GM20000 (cell line): ENCODE measurements at regions not wholly inside any gene's neighbourhood (a gene's known extent, or its start where the extent isn't known, plus 50 kb on each side); places are given as distances from the start of the nearest gene placed in this dataset.

ENCODE experiments used
- DNase-seq: peaks from one replicate; pipeline ENCODE4 v3.0.0; 2012; ENCODE audit warnings: low spot score
- TF ChIP-seq, protein P1 (sequence below): IDR thresholded peaks from 2 replicates; pipeline ENCODE4 v1.5.1; 2012; ENCODE audit warnings: mild to moderate bottlenecking, control low read depth; ENCODE audit errors: extremely low read depth, missing control alignments

DNA sequence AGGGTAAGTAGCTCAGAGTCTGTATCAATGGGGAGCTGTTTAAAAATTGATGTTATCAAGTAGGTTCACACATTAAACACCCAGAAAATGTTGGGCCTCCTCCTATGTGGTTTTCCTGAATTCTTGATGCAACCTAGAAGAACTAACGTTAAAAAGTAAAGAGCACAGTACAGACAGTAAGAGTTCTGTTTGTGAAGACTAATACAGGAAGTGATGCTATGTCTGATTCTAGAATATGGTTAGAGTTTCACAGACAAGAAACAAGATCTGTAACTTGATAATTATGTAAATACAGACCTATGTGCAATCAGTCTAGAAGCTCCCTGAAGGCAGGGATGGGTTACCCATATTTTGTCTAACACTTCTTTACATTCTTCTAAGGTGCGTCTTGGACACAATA is 214.9 kb upstream of the BTG1 start:
- DNase-seq: no peak
- TF ChIP-seq, protein P1, sequence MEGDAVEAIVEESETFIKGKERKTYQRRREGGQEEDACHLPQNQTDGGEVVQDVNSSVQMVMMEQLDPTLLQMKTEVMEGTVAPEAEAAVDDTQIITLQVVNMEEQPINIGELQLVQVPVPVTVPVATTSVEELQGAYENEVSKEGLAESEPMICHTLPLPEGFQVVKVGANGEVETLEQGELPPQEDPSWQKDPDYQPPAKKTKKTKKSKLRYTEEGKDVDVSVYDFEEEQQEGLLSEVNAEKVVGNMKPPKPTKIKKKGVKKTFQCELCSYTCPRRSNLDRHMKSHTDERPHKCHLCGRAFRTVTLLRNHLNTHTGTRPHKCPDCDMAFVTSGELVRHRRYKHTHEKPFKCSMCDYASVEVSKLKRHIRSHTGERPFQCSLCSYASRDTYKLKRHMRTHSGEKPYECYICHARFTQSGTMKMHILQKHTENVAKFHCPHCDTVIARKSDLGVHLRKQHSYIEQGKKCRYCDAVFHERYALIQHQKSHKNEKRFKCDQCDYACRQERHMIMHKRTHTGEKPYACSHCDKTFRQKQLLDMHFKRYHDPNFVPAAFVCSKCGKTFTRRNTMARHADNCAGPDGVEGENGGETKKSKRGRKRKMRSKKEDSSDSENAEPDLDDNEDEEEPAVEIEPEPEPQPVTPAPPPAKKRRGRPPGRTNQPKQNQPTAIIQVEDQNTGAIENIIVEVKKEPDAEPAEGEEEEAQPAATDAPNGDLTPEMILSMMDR: no peak

DNA sequence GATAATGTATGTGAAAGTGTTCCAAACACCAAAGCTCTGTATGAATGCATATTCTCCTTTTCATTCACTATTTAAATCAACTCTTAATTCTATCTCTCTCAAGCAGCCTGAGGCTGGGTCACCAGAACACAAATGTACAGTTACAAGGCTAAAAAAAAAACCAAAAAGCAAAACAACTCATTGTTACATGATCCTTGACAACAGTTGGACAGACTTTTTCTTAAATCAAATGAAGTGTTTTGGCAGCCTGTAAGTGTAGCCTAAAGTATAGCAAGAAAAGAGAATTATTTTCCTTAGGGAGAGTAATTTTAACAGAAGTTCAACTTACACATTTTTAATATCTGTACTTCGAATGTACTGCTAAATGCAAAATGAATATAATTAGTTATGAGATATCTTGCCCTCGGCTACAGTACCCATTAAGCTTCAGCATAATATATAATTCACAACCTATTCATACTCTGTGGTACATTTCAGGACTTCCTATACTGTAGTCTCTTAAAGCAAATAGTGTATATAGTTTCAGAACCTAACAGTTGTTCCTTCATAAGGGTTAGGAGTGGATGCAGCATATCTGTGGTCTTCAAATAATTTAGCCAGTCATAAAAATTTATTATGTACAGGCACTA is 214.0 kb upstream of the BTG1 start:
- TF ChIP-seq, protein P1: no peak
- DNase-seq: no peak

DNA sequence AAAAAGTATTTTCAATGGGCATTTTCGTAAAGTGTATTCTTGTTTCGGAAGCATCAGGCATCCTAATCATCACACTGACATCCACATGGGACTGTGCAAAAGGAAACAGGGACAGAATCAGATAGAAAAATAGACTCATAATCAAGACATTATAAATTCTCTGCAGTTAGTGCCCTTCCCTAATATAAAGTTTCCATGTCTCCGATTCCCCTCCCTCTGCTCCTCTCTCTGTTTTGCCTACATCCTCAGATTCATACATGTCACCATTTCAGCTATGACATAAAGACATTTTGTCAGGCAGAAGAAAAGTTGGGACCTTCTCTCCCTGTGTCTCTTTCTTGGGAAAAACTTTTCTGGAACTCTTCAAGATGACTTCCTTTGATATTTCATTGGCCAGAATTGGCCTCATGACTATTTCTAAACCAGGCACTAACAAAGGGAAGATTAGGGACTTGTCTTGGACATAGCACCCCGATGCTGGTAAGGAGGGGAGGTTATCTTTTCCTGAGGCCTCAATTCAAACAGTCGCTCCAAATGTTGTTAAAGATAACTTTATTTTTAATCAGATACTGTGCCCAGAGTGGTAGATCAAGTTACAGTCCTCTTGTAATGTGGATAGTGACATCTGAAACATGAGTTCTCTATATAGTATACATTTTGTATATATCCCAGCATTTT is 212.1 kb upstream of the BTG1 start:
- TF ChIP-seq, protein P1: no peak
- no peak for DNase-seq

- DNase-seq: no peak
- TF ChIP-seq, protein P1: no peak
Measured at GRCh38 chr12:92356425-92356824, 210.8 kb upstream of the BTG1 start.

DNA sequence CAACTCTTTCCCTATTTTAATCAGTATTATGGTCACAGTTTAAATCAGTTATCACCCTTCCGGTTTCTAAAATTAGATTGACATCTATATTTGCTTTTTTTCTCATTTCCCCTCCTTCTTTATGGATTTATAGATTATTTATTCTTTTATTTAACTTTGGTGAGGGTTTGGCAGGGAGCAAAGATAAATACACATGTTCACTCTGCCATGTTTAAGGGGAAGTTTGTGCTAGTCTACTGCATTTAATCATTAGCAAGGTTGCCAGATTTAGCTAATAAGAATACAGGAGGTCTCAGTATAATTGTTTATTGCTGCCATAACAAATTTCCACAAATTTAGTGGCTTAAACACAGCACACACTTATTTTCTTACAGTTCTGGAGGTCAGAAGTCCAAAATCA is 204.0 kb upstream of the BTG1 start:
- no peak for DNase-seq
- TF ChIP-seq, protein P1: no peak

GRCh38 chr12:92342574-92342973 is 196.9 kb upstream of the BTG1 start:
- DNase-seq: no peak
- TF ChIP-seq, protein P1: no peak

DNA sequence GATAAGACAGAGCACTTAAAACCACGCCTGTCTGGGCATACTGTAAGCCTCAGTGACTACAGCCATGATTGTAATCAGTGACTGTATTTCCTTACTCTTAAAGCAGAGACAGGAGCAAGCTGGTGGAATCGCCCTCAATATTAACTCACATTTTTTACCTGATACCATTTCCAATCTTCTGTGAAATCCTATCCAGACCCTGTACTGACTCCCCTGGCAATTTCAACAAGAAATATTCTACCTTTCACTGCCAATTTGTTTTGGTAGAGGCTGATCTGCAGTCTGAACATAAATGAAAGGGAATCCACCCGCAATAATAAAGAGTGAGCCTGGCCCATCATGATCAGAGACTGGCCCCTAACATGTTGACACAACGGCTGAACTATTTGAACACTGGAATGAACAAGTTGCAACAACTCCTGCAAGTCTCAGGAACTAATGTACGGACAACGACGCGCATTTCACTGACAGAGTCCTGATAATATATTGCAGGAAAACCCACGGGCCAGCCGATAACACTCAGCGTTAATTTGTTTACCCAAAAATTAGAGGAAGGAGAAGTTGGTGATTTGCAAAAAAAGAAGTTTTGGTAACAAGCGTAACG is 195.5 kb upstream of the BTG1 start:
- DNase-seq: no peak

More for the DNA sequence above, 195.5 kb upstream of the BTG1 start:
- TF ChIP-seq, protein P1: no peak
